ENCODE measurements at regions not wholly inside any gene's neighbourhood (a gene's known extent, or its start where the extent isn't known, plus 50 kb on each side); places are given as distances from the start of the nearest gene placed in this dataset.
A peak's percentile ranks its signal among the peaks of the same experiment; 100 is the strongest.

DNA sequence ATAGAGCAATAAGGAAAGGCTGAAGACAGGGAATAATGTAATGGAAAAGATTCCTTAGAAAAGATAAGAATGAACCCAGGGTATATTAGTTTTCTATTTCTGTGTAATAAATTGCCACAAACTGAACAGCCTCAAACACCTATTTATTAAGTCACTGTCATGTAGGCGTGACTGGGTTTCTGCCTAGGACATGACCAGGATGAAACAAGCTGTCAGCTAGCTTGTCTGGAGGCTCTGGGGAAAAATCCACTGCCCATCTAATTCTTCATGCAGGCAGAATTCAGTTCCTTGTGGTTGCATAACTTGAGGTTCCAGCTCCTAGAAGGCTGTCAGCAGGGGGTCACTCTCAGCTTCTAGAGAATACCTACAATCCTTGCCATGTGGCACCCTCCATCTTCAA lies 277.7 kb downstream of the TMA16 start:
- no peak for DNase-seq

DNA sequence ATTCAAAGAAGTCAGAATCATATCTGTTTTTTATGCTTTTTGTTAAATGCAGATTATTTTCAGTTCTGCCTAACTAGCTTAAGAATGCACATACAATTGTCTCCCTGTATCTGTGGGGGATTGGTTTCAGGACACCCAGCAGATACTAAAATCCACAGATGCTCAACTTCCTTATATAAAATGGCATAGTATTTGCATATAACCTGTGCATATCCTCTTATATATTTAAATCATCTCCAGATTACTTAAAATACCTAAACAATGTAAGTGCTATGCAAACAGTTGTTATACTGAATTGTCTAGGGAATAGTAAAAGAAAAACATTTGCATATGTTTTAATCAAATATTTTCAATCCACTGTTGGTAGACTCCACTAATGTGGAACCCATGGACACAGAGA lies 279.4 kb downstream of the TMA16 start:
- no peak for DNase-seq

DNA sequence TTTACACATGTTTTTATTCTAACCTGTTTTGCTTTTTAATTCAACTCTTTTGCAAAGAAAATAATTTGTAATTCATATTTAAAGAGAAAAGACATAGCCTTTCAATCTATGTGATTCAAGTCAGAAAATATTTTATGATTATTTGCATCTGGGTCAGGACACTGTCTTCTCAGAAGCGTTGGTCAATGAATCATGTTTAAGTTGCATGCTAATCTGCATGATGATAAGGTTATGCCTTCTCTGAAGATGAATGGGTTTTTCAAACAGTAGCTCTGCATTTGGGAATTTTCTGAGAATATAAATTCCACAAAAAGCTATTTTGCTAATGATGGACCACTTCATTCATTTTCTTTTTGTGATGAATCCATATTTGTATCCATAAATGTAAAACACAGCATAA lies 282.5 kb downstream of the TMA16 start:
- no peak for DNase-seq

DNA sequence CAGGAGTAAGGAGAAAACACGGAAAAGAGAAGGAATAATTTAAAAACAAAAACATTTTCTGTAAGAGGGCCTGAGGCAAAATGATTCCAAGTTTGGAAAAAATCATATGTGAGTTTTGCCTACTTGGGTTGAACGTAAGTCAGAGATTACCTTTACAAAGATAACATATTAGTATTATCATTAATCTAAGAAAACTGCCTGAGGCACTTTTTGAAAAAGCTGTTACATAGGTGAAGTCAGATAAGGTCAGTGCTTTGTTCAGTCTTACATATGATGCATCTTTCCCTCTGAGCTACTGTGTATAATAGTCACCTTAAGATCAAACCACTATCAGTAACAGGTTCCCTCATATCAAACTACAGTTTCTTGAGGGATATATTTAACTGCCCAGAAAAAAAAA lies 287.2 kb downstream of the TMA16 start:
- DNase-seq: no peak

DNA sequence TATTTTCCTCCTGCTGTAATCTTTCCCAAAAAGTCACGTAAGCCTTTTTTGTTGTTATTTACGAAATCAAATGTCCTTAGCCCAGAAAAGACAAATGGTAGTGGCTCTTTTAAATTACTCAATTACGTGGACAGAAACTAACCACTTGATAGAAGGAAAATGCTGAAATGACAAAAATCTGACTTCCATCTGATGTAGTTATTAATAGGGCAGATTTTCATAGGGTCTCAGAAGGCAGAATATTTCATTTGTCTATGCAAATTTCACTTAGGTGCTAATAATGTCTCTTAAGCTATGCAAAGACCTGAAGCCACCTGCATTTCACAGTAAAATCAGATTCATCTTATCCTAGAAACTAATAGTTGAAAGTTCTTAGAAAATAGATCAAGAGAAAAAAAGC lies 295.7 kb downstream of the TMA16 start:
- no peak for DNase-seq

DNA sequence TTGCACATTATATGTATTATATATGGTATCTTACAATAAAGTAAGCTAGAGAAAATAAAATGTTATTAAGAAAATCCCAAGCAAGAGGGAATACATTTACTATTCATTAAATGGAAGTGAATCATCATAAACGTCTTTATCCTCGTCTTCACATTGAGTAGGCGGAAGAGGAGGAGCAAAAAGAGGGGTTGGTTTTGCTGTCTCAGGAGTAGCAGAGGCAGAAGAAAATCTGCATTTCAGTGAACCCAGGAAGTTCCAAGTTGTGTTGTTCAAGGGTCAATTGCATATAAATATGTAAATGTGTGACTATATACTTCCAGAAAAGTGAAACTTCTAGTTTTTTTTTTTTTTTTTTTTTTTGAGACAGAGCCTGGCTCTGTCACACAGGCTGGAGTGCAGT lies 301.4 kb downstream of the TMA16 start:
- DNase-seq: no peak

DNA sequence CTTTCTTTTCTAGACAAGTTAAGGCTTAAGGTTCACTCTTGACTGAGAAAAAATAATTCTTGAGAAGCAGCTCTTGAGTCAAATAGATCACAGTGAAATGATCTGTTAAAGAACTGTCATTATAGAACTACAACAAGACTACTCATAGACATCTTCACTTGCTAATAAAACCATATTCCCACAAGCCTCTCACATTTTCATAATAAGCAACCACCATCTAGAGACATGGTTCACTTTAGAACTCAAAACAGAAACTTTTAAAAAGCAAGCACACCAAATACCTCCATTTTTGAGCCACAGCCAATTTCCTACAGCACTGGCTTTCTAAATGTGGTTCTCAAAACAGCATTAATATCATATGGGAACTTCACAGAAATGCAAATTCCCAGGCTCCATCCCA lies 309.5 kb downstream of the TMA16 start:
- no peak for DNase-seq

DNA sequence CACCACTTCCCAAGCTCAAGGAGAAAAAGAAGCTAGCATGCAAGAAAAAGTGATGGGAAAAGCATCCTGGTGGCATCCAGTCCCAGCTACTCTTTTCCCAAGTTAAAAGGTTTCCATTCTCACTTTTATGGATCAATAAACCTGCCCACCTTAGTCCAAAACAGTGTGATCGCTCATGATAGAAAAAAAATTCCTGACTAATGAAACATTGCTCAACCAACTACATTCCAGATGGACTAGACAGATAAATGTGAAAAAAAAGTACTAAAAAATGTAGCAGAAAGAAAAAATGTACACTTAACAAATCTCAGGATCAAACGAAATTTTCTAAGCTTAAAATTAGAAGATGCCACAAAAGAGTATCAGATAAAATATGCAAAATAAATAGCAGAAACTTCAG lies 312.2 kb downstream of the TMA16 start:
- no peak for DNase-seq

DNA sequence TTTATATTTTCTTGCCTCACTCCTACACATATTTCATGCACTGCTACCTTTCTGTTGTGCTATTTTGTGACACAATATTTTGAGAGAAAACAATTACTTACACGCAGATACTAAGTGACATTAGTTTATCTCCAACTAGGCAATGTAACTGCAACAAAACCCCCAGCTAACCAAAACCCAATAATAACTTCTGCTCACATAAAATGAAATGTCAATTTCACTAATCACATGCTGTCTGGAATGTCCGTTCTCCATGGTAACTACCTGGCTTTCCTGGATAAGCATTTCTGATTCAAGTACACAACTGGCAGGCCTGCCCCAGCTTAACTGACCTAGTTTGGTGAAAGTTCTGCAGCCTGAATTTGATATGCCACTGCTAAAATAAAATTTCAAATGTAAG lies 313.5 kb downstream of the TMA16 start:
- DNase-seq: no peak

DNA sequence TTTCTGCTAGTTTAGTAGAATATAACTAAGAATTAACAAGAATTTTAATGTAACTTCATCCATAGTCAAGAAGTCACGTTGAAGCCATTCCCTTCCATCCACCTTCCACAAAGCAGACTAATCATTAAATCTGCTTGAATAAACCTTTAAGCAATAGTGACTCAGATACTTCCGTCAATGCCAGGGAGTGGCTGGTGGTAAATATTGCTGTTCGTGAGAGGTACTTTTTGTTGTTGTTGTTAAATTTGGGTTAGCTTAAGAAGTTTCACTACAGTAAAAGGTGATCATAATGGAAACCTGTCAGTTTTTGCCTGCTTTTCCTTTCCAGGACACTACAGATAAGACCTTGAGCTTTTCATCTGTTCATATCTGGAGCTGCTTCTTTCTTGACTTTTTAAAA lies 316.3 kb downstream of the TMA16 start:
- no peak for DNase-seq

DNA sequence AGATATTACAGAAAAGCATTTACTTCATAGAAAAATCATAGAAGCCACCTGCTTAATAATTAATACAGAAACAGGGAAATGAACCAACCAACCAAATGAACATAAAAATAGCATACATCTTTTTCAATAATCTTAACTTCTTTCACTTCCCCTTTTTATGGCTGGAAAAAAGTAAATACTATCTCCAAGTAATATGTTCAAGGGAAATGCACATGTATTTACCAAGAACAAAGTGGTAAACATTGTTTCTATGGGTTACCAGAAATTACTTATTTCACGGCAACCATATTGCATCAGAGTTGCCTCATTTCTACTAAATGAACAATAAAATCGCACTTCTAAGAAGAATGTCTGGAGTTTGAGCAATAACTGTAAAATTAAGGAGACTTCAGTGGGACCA lies 321.3 kb downstream of the TMA16 start:
- no peak for DNase-seq

DNA sequence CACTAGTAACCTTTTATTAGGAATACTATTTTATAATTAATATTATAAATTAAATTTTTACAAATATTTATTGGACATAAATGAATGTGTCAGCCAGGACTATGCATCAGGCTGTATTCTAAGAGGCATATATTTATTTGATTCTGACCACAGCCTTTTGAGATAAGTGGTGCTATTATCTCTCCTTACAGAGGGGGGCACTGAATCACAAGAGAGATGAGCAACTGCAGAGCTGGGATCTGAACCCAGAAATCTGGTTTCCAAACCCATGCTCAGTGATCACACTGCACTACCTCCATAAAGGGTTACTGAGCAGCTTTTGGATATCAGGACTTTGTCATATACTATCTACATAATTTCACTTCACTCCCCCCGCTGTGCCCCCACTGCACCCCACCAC lies 322.0 kb downstream of the TMA16 start:
- DNase-seq: no peak

DNA sequence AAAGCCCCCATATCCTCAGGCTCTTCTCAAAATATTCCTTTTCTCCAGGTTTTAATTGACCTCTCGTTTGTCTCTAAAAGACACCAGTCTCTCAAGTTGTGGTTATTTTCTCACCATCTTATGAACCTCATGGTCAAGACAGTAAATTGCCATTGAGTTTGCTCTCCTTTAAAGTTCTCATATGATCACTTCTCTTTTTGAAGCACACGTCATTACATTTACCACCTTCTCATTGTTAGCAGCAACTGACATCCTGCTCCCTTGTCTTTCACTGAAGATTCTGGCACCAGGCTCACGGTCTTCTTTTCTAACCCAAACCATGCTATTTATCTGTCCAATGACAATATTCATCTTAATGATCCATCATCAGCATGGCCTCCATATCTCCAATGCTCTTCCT lies 324.2 kb downstream of the TMA16 start:
- DNase-seq: no peak

DNA sequence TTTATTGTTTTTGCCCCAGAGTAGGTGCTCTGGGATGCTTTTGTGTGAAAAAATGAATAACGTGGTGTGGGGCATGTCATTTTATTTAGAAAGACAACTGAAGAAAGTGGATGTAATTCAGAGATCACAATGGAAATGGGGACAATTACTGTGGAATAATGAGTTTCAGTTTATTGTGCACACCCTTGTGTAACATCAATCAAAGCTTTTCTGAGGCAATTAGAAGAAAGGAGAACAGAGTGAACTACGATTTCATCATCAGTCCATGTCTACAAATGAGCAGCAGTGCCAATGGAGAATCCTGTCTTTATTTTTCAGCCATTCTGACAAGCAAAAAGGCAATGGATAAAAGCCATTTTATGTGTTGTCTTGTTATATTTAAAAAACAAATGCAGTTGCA lies 339.2 kb downstream of the TMA16 start:
- DNase-seq: no peak

DNA sequence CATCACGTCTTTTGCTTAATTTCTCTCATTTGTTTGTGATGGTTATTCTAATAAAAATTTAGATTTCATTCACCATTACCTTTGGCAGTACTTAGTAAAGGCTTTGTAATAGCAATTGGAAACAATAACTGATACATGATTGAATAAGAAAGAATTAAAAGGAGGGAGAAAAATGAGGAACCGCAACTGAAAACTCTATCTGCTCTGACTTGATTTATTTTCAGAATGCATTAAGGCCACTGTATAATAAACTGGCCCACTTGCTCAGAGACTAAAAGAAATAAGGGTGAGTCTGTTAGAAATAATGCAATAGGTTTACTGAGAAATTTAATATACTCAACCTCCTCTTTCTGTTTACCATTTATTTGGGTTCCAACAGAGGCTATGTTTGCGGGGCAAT lies 351.5 kb downstream of the TMA16 start:
- no peak for DNase-seq

DNA sequence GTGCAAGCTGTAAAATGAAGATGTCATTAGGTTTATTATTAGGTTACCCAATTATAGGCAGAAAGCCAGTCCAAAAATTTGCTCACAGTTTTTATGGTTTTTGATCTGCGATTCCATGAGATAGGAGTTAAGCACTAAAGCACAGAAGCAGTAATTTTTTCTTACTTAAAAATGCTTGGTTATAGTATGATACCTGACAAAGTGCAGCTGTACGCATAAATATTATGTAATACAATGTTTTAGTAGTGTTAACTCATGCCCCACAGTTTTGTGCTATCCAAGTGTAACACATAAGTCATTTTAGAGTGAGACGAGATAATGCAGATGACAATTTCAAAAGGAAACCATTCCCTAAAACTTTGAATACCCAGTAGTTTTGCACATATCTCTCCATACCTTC lies 357.8 kb downstream of the TMA16 start:
- DNase-seq: no peak

DNA sequence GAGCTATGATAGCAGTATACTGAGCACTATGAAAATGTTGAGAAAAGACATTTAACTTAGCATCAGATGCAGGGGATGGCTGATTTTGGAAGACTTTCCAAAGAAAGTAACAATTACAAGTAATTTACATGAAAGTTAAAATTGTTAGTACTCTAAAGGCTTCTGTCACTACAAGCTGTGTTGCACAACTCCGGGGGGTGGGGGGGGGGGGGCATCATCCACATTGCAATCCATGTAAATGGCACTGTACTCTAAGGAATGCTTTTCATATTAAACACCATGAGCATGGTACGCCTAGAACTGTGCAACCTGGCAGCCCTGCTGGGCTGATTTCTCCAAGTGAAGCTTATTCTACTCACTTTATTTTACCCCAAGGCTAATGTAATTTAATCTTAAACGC lies 363.4 kb downstream of the TMA16 start:
- DNase-seq: no peak

DNA sequence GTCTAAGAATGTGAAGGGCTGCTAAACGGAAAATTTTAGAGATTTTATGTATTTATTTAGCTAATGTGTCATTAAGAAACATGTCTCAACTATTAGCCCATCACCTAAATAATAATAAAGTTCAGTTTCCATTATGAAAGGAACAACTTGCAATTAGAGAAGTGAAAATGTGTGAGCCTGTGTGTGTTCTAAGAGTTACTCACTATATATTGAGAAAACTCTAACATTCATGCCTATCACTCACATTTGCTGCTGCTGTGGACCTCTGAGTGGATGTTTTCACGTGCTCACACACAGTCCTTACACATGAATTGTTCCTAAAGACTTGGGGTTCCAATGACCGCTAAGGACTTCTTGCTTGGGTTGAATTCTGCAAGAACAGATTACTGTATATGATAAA lies 364.0 kb downstream of the TMA16 start:
- no peak for DNase-seq

DNA sequence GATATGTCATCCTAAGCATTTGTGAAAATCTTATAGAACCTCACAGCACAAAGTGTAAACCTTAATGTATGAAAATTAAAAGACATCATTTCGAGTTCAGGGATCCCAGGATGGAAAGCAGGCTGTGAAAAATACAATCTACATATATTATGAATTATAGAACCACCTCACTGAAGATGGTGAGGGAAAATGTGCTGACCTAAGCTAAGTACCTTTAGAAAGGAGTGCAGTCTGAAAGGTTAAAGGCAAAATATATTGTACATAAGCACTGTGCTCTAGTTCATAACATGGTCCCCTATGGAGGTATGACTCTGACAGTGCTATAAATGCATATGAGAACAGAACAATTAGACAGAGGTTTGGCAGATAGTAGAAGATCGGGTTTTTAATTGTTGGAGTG lies 368.6 kb downstream of the TMA16 start:
- DNase-seq: no peak

DNA sequence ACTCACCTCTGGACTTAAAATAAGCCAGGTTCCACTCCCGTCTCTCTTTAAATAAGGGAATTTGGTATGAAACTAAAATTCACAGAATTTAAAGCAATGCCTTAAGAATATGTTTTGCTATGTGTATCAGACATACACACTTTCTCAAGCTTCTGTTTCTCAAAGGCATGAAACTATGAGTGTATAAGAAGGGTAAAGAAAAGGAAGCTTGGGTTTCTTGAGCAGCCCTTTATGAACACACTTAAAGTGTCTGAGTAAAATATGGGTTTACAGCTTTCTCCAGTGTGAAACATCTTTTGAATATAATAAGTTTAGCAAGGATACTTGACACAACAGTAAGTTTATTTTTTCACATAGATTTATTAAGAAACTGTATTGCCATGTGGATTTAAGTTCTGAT lies 370.5 kb downstream of the TMA16 start:
- DNase-seq: no peak

DNA sequence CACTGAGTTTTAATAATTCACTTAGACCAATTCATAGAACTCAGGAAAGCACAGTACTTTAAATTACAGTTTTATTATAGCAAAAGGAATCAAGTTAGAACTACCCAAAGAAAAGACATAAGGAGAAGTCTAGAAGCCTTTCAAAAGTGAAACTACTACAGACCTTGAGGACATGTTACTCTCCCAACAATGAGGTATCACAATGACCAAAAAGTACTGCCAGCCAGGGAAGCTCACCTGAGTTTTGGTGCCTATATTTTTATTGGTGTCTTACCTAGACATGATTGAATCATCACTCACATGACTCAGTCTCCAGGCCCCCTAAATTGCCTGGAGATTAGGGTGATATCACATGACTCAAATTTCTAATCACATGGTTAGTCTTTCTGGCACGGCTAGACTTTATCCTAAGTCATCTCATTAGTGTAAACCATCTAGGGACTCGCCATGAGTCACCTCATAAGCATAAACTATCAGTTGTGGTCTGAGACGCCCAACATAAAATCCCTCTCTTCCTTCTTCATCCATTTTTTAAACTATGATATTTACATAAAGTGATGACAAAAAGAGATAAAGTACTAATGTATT lies 372.3 kb downstream of the TMA16 start:
- DNase-seq: peak; percentile 0

DNA sequence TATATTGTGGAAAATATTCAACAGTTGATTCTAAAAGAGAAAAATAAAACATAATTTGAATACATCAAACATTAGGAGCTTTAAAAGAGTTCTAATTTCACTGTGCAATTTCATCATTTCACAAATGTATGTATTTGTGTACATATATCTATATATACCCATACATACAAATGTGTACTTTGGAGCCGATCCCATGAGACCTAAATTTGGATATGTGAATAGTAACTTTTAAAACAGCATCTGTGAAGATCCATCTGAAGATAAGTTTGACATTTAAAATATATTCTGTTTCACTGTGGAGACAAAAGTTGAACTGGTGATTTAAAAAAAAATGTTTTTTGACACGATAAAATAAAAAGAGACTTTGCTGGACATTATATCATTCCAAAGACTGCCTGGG lies 374.0 kb downstream of the TMA16 start:
- DNase-seq: no peak

DNA sequence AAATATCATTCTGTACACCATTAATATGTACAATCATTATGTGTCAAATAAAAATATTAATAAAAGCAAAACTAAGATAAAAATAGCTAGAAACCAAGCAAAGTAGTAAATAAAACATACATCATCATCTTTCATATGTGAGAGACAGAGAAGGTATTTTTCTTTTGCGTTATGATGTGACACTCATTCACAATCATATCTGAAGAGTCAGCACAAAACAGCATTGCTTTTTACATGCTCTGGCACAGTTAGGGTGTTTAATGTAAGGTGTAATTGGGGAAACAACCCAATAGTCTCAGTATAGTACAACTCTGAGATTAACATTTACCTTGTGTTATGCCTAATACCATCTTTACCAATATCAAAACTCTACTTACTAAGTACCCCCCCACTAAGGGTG lies 376.6 kb downstream of the TMA16 start:
- no peak for DNase-seq

DNA sequence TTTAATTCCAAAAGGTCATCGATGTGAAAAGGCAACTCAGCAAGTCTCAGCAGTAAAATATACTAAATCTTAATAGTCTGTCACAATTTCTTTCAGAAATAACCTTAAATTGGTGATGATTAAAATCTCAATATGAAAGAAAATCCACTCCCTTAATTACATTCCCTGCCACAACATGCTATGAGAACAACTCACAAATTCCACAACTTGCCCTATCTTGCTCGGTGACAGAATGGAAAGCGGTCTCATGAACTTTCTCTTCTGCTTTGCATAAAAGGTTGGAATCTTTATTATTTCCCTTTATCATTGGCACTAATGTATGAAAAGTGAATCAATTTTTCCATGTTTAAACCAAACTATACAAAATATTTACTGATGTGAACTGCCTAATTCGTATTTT lies 380.8 kb downstream of the TMA16 start:
- no peak for DNase-seq

DNA sequence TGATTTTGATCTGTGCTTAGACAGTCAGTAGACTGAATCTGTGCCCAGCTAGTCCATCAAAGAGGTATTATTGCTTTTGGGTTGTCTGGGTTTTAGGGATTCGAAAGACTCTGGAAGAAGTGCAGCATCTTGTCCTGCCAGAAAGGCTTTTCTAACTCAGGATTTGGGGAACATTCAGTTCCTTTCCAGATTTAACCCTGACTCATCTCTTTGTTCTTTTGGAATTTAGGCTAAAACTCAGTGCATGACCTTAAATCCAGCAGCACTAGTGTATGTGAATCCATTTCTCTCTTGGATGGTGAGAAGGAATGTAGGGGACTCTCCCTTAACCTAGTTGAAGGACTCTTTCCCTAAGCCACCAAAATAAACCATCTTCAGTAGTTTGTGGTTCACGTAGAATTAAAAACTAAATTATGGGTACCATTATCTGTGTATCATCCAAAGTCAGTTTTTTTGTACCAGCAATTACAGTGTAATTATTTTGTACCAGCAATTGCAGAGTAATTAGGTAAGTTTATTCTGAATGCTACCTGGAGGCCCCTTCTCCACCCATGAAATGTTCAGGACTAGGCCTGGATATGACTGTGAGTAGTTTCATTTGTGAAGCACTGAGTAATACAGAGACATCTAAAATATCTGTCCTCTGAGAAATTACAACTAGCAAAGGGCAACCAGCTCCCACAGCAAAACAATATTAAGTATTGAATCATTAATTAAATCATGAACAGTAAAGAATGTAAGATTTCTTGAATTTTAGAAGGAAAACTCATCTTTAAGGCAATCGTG lies 384.0 kb downstream of the TMA16 start:
- DNase-seq: no peak
